HepG2 (cell line): ENCODE measurements at regions not wholly inside any gene's neighbourhood (a gene's known extent, or its start where the extent isn't known, plus 50 kb on each side); places are given as distances from the start of the nearest gene placed in this dataset.

ENCODE experiments used
- ATAC-seq: fragments of 200-7000 bp; cut with Tn5 transposase; 3 replicates; pipeline ENCODE4 v1.9.1; 2020; ENCODE audit warnings: mild to moderate bottlenecking, moderate library complexity
- BruUV-seq: library from RNA; stranded (reverse); fragments of 400-500 nt; replicated peaks from 2 replicates; lab custom pipeline; 2021; lab: Mats Ljungman, UMichigan
- CTCF ChIA-PET: fragments of 300-600 bp; formaldehyde crosslinking; extraction: SDS; loops from one replicate; lab custom pipeline; 2021; ENCODE audit warnings: low total read pairs, inconsistent platforms, low intra/inter-chr PET ratio; lab: Yijun Ruan, JAX
- POLR2A ChIA-PET: fragments of 350-600 bp; sonication (Branson Sonifier 250); formaldehyde crosslinking; loops from one replicate; lab custom pipeline; 2020; ENCODE audit warnings: antibody characterized with exemption, inconsistent platforms; lab: Yijun Ruan, JAX
- DNase-seq: peaks from one replicate; pipeline ENCODE4 v3.0.0-alpha.2; 2015; ENCODE audit warnings: low spot score
- FAIRE-seq: peaks from 3 replicates; lab custom pipeline; 2011; peaks lifted over from hg19 to GRCh38; lab: Jason Lieb, UNC
- H2AFZ ChIP-seq: one replicate; pipeline ENCODE4 v1.6.1; 2011; ENCODE audit warnings: low read length, inconsistent platforms
- H3K27ac ChIP-seq: fragments of 300-600 bp; 3 replicates; pipeline ENCODE4 v1.8.0; 2011; ENCODE audit warnings: mixed run types, mild to moderate bottlenecking, mixed read lengths, low read length, inconsistent platforms; ENCODE audit not compliant: insufficient read depth; ENCODE audit errors: extremely low read length
- H3K27me3 ChIP-seq, 2 experiments: fragments of 200-600 bp in 1 of 2; 2 replicates in 1 of 2; 3 replicates in 1 of 2; pipeline versions ENCODE4 v1.6.0 to v1.8.0; 2011; ENCODE audit warnings: low read length in 2 of 2, mild to moderate bottlenecking in 2 of 2, moderate library complexity in 2 of 2, inconsistent platforms in 1 of 2; ENCODE audit not compliant: insufficient read depth in 2 of 2, control insufficient read depth in 1 of 2
- H3K36me3 ChIP-seq, 2 experiments: fragments of 200-600 bp in 1 of 2; replicated peaks in 1 of 2; 2 replicates in 1 of 2; 3 replicates in 1 of 2; pipeline versions ENCODE4 v1.5.1 to v1.8.0; 2011; ENCODE audit warnings: low read length in 2 of 2, inconsistent platforms in 1 of 2; ENCODE audit not compliant: insufficient read depth in 2 of 2, control insufficient read depth in 1 of 2
- H3K4me1 ChIP-seq: 2 replicates; pipeline ENCODE4 v1.5.1; 2012; ENCODE audit warnings: low read length, inconsistent platforms; ENCODE audit not compliant: insufficient read depth
- H3K4me2 ChIP-seq: 2 replicates; pipeline ENCODE4 v1.6.0; 2011; ENCODE audit warnings: low read depth, low read length, inconsistent platforms
- H3K4me3 ChIP-seq, 3 experiments: fragments of 200-600 bp in 1 of 3; sonication (generic), shearing (Covaris generic) in 1 of 3; replicated peaks in 1 of 3; 2 replicates each; pipeline ENCODE4 v1.5.1; 2011 to 2016; ENCODE audit warnings: low read length in 3 of 3, inconsistent platforms in 2 of 3, low read depth in 2 of 3, mild to moderate bottlenecking in 2 of 3, control low read depth in 1 of 3, mixed read lengths in 1 of 3; ENCODE audit not compliant: insufficient read depth in 1 of 3
- H3K79me2 ChIP-seq: one replicate; pipeline ENCODE4 v1.6.1; 2011; ENCODE audit warnings: low read length, inconsistent platforms; ENCODE audit not compliant: insufficient read depth
- H3K9ac ChIP-seq: 2 replicates; pipeline ENCODE4 v1.6.0; 2011; ENCODE audit warnings: mild to moderate bottlenecking, low read depth, low read length, inconsistent platforms; ENCODE audit not compliant: insufficient read depth
- H3K9me3 ChIP-seq: 2 replicates; pipeline ENCODE4 v1.5.1; 2012; ENCODE audit warnings: mild to moderate bottlenecking, low read length
- H4K20me1 ChIP-seq: 2 replicates; pipeline ENCODE4 v1.6.0; 2011; ENCODE audit warnings: inconsistent platforms, mild to moderate bottlenecking, low read length, moderate library complexity; ENCODE audit not compliant: insufficient read depth
- JUND ChIP-seq: sonication (generic); formaldehyde crosslinking; IDR thresholded peaks from 2 replicates; pipeline ENCODE4 v1.8.0; 2022; ENCODE audit warnings: mild to moderate bottlenecking, missing genetic modification reagents
- NR3C1 ChIP-seq: sonication (generic); formaldehyde crosslinking; IDR thresholded peaks from 2 replicates; pipeline ENCODE4 v1.4.0; 2020; ENCODE audit warnings: missing genetic modification reagents
- ZFYVE20 ChIP-seq: sonication (generic); formaldehyde crosslinking; IDR thresholded peaks from 2 replicates; pipeline ENCODE4 v1.8.0; 2023; ENCODE audit warnings: low read depth, mild to moderate bottlenecking, moderate library complexity, missing genetic modification reagents, borderline replicate concordance
- ZNF430 ChIP-seq: sonication (generic); formaldehyde crosslinking; IDR thresholded peaks from 2 replicates; pipeline ENCODE4 v1.9.0; 2021; ENCODE audit warnings: mild to moderate bottlenecking, missing genetic modification reagents
- ZNF501 ChIP-seq: sonication (generic); formaldehyde crosslinking; IDR thresholded peaks from 2 replicates; pipeline ENCODE4 v1.5.1; 2020; ENCODE audit warnings: mild to moderate bottlenecking, moderate library complexity, missing genetic modification reagents
- ZNF615 ChIP-seq: sonication (generic); formaldehyde crosslinking; IDR thresholded peaks from 2 replicates; pipeline ENCODE4 v1.5.0; 2020; ENCODE audit warnings: mild to moderate bottlenecking, missing genetic modification reagents, borderline replicate concordance
- ZNF629 ChIP-seq: sonication (generic); formaldehyde crosslinking; conservative IDR thresholded peaks from 2 replicates; pipeline ENCODE4 v1.5.0; 2020; ENCODE audit warnings: missing genetic modification reagents
- ZNF670 ChIP-seq: sonication (generic); formaldehyde crosslinking; IDR thresholded peaks from 2 replicates; pipeline ENCODE4 v1.8.0; 2022; ENCODE audit warnings: mild to moderate bottlenecking, missing genetic modification reagents, borderline replicate concordance
- ZNF672 ChIP-seq: sonication (generic); formaldehyde crosslinking; IDR thresholded peaks from 2 replicates; pipeline ENCODE4 v1.8.1; 2022; ENCODE audit warnings: missing genetic modification reagents
- ZNF720 ChIP-seq: sonication (generic); formaldehyde crosslinking; IDR thresholded peaks from 2 replicates; pipeline ENCODE4 v1.4.0; 2020; ENCODE audit warnings: missing genetic modification reagents
- WGBS: methylation state at CpG from one replicate; pipeline ENCODE4 v1.1.6; 2017; ENCODE audit warnings: low lambda C conversion rate; 5-methylcytosine and 5-hydroxymethylcytosine counted together
- in situ Hi-C: cut with HindIII; loops from 2 replicates; pipeline ENCODE4 v1.10.0; 2017; ENCODE audit warnings: low pct_unique_long_range_greater_than_20kb; ENCODE audit not compliant: extremely low pct_ligation_motif_present
- intact Hi-C: fragments of 100-400 bp; cut with micrococcal nuclease; formaldehyde crosslinking; loops from one replicate; pipeline ENCODE4 v1.10.0; 2022; ENCODE audit not compliant: unreplicated experiment
- TF ChIP-seq, protein P1 (sequence below): sonication (generic); formaldehyde crosslinking; IDR thresholded peaks from 2 replicates; pipeline ENCODE4 v1.4.0; 2020; ENCODE audit warnings: missing genetic modification reagents; ENCODE audit errors: not compliant biosample characterization
- TF ChIP-seq, protein P2 (sequence below): sonication (generic); formaldehyde crosslinking; IDR thresholded peaks from 2 replicates; pipeline ENCODE4 v1.4.0; 2020; ENCODE audit warnings: missing genetic modification reagents
- TF ChIP-seq, protein P3 (sequence below): sonication (generic); formaldehyde crosslinking; conservative IDR thresholded peaks from 2 replicates; pipeline ENCODE4 v1.4.0; 2020; ENCODE audit warnings: missing genetic modification reagents
- TF ChIP-seq, protein P4 (sequence below): sonication (generic); formaldehyde crosslinking; IDR thresholded peaks from 2 replicates; pipeline ENCODE4 v1.4.0; 2020; ENCODE audit warnings: missing genetic modification reagents

DNA sequence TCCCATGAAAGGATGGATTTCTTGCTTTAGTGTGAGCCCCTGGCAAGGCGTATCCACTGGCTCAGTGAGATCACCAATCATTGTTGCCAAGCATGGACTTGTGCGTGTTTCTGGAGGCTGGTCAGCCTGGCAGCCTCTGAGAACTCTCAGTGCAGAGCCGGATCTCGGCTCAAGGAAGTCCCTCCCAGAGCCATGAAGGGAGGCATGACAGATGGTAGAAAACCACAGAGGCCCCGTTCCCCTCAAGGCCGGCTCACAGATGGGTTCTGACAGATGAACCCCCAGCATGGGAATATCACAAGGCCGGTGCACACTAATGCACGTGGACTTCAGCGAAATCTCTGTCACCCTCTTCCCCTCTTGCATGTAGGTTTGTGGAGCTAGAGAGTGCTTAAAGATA, 290.5 kb downstream of the AJAP1 start:
- H2AFZ ChIP-seq, result no peak overlapping the region
- no peak for DNase-seq
- H3K4me2 ChIP-seq, result no peak overlapping the region
- no peak for TF ChIP-seq ZFYVE20 (CRISPR knock-in tag)
- TF ChIP-seq, protein P1, sequence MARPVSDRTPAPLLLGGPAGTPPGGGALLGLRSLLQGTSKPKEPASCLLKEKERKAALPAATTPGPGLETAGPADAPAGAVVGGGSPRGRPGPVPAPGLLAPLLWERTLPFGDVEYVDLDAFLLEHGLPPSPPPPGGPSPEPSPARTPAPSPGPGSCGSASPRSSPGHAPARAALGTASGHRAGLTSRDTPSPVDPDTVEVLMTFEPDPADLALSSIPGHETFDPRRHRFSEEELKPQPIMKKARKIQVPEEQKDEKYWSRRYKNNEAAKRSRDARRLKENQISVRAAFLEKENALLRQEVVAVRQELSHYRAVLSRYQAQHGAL (CRISPR knock-in tag), result no peak
- TF ChIP-seq, protein P2, sequence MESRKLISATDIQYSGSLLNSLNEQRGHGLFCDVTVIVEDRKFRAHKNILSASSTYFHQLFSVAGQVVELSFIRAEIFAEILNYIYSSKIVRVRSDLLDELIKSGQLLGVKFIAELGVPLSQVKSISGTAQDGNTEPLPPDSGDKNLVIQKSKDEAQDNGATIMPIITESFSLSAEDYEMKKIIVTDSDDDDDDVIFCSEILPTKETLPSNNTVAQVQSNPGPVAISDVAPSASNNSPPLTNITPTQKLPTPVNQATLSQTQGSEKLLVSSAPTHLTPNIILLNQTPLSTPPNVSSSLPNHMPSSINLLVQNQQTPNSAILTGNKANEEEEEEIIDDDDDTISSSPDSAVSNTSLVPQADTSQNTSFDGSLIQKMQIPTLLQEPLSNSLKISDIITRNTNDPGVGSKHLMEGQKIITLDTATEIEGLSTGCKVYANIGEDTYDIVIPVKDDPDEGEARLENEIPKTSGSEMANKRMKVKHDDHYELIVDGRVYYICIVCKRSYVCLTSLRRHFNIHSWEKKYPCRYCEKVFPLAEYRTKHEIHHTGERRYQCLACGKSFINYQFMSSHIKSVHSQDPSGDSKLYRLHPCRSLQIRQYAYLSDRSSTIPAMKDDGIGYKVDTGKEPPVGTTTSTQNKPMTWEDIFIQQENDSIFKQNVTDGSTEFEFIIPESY, result no peak
- no peak for TF ChIP-seq ZNF670
- TF ChIP-seq ZNF720 (CRISPR knock-in tag), result no peak
- TF ChIP-seq, all 625 proteins: peak for 0
- no TSS peak for BruUV-seq
- in situ Hi-C loops, result no loop called here
- no peak for FAIRE-seq
- intact Hi-C loops, result no loop called here
- CTCF ChIA-PET, result no interaction called here
- no peaks in the 10 kb centered on the region for H3K36me3 ChIP-seq
- no peak for ATAC-seq
- H4K20me1 ChIP-seq, result no peaks in the 10 kb centered on the region
- no peak overlapping the region for H3K27ac ChIP-seq
- no peaks in the 10 kb centered on the region; a peak in 1 of 5 replicates for H3K27me3 ChIP-seq
- WGBS, result 0% methylated on average over 2 of the region's 9 CpGs
- POLR2A ChIA-PET, result no interaction called here
- no peak overlapping the region for H3K9ac ChIP-seq
- no peaks in the 10 kb centered on the region for H3K79me2 ChIP-seq
- peaks cover 73% of the 10 kb centered on the region for H3K9me3 ChIP-seq
- no peak overlapping the region for H3K4me3 ChIP-seq
- H3K4me1 ChIP-seq, result no peaks in the 10 kb centered on the region

DNA sequence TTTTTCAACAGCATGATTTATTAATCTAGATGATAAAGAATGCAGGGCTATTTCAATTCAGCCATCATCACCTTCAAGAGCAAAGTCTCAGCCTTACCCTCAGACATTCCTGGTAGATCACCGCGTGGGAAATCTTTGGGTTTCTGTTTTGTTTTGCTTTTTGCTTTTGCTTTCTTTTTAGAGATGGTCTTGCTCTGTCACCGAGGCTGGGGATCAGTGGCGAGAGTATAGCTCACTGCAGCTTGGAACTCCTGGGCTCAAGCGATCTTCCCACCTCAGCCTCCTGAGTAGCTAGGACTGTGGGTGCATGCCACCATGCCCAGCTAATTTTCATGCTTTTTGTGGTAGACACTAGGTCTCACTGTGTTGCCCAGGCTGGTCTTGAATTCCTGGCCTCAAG, 289.7 kb downstream of the AJAP1 start:
- WGBS, result under 1% methylated on average over 5 of the region's 5 CpGs
- ATAC-seq (no peak), DNase-seq (no peak), FAIRE-seq (no peak)
- POLR2A ChIA-PET, result no interaction called here
- no peak overlapping the region for H3K4me3 ChIP-seq
- intact Hi-C loops, result no loop called here
- no peaks in the 10 kb centered on the region for H3K36me3 ChIP-seq
- in situ Hi-C loops, result no loop called here
- no peaks in the 10 kb centered on the region for H3K4me1 ChIP-seq
- CTCF ChIA-PET, result no interaction called here
- no TSS peak for BruUV-seq
- no peak overlapping the region for H3K27ac ChIP-seq
- H2AFZ ChIP-seq, result no peak overlapping the region
- no peaks in the 10 kb centered on the region for H4K20me1 ChIP-seq
- H3K27me3 ChIP-seq, result no peaks in the 10 kb centered on the region; a peak in 1 of 5 replicates
- no peaks in the 10 kb centered on the region for H3K79me2 ChIP-seq
- no peak overlapping the region for H3K9ac ChIP-seq
- H3K9me3 ChIP-seq, result peaks cover 73% of the 10 kb centered on the region
- no peak overlapping the region for H3K4me2 ChIP-seq
- no peak for TF ChIP-seq ZNF501
- TF ChIP-seq ZNF430, result no peak
- TF ChIP-seq ZNF629, result no peak
- no peak for TF ChIP-seq ZNF672 (CRISPR knock-in tag)
- TF ChIP-seq, protein P3, sequence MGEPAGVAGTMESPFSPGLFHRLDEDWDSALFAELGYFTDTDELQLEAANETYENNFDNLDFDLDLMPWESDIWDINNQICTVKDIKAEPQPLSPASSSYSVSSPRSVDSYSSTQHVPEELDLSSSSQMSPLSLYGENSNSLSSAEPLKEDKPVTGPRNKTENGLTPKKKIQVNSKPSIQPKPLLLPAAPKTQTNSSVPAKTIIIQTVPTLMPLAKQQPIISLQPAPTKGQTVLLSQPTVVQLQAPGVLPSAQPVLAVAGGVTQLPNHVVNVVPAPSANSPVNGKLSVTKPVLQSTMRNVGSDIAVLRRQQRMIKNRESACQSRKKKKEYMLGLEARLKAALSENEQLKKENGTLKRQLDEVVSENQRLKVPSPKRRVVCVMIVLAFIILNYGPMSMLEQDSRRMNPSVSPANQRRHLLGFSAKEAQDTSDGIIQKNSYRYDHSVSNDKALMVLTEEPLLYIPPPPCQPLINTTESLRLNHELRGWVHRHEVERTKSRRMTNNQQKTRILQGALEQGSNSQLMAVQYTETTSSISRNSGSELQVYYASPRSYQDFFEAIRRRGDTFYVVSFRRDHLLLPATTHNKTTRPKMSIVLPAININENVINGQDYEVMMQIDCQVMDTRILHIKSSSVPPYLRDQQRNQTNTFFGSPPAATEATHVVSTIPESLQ (CRISPR knock-in tag), result no peak
- no peak for TF ChIP-seq ZNF615 (CRISPR knock-in tag)
- no peak for TF ChIP-seq JUND (CRISPR knock-in tag)
- no peak for TF ChIP-seq NR3C1 (CRISPR knock-in tag)
- TF ChIP-seq, protein P4, sequence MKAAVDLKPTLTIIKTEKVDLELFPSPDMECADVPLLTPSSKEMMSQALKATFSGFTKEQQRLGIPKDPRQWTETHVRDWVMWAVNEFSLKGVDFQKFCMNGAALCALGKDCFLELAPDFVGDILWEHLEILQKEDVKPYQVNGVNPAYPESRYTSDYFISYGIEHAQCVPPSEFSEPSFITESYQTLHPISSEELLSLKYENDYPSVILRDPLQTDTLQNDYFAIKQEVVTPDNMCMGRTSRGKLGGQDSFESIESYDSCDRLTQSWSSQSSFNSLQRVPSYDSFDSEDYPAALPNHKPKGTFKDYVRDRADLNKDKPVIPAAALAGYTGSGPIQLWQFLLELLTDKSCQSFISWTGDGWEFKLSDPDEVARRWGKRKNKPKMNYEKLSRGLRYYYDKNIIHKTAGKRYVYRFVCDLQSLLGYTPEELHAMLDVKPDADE (CRISPR knock-in tag), result no peak
